GM19238 (cell line): ENCODE measurements at regions not wholly inside any gene's neighbourhood (a gene's known extent, or its start where the extent isn't known, plus 50 kb on each side); places are given as distances from the start of the nearest gene placed in this dataset.
"Not testable (repeated sequence)": the region's sequence is repeated elsewhere in the genome, so short reads cannot be mapped to it uniquely, and the experiment has no call there.

Source experiments
- DNase-seq: peaks from one replicate; pipeline ENCODE4 v3.0.0; 2011; ENCODE audit warnings: low spot score; ENCODE audit not compliant: insufficient read length

- DNase-seq: no peak
These were observed 273.6 kb upstream of the SULF2 start for GRCh38 chr20:48058611-48059559.

DNA sequence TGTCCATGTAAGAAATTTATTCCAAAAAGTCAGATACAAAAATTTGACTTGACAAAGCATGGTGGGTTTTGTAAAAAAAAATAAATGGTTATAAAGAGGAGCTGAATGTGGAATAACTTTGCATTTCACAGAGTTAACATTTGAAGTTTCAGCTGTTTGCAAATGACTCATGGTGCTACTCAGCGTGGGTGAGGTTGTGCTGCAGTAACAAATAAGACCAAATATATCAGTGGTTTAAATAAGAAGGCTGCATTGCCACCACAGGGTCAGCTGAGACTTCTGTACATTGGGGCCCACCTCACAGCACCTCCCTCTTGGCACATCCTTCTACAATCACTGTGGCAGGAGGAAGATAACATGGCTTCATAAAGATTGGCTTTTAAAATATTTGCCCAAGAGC, 272.5 kb upstream of the SULF2 start:
- DNase-seq: no peak

DNA sequence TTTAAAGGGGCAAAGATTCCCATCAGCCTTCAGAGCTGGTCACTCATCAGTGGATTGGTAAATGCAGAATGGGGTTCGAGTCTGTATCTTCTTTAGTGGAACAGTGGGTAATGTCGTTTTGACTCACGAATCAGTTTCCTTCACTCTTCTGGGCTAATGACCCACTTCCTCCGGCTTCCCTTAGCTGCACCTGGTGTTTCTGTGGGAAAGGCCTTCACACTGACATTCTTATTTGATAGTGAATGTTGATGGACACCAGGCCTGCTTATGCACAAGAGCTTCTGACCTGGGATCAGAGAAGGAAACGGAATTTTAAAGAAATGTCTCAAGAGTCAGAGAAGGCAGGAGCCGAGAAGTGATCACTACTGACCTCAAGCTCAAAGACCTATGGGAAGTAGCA, 272.0 kb upstream of the SULF2 start:
- no peak for DNase-seq

DNA sequence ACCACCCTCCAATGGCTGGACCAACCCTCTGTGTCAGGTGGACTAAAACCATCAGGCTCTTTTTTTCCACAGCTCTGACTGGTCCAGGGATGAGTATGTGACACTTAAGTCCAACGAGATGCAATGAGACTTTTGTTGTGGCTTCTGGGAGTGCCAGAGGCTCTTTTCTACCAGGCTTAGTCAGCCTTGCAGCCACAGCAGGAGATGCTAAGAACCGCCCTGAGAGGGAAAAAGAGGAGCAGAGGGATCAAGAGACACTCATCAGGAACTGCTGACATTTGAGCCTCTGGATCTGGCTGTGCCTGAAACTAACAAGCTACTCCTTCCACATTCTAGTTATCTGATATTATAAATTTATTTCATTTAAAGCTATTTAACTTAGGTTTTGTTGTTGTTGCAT, 270.9 kb upstream of the SULF2 start:
- no peak for DNase-seq

DNA sequence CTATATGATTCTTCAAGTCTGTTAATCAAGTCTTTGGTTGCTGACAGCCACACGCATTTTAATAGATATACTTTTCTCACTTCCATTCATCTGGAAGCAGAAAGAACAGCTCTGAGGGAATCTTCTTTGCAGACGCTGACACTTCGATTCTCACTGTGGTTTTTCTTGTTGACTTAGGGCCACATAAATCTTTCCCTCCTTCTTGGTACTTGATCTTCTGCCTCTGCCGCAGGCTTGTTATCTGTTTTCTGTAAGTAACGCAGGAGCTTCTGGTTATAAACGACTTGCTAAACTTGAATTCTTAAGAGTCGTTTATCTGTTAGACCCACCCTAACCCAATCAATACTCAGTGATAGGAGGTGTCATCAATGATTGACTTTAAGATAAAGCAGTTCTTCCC, 268.8 kb upstream of the SULF2 start:
- DNase-seq: no peak

- no peak for DNase-seq
These were observed 267.2 kb upstream of the SULF2 start for GRCh38 chr20:48052475-48052835.

GRCh38 chr20:48051794-48052474, 266.7 kb upstream of the SULF2 start:
- DNase-seq: no peak

GRCh38 chr20:48049641-48050040, 264.4 kb upstream of the SULF2 start:
- DNase-seq: no peak

DNA sequence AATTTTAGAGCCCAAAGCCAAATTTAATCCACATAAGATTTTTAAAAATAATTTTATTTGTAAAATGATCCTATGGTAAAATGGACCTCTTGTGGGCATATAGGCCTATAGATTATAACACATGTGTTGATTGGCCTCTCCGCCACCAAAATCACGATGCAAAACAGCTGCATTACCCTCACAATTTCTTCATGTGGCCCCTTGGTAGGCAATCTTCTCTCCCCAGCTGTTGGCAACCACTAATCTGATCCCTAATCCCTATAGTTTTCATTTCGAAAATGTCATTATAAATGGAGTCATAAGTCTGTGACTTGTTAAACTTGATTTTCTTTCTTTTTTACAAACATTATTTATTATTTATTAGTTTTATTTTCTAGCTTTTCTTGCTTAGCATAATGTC, 263.9 kb upstream of the SULF2 start:
- DNase-seq: no peak

- no peak for DNase-seq
These were observed 262.2 kb upstream of the SULF2 start for GRCh38 chr20:48047447-48047846.

DNA sequence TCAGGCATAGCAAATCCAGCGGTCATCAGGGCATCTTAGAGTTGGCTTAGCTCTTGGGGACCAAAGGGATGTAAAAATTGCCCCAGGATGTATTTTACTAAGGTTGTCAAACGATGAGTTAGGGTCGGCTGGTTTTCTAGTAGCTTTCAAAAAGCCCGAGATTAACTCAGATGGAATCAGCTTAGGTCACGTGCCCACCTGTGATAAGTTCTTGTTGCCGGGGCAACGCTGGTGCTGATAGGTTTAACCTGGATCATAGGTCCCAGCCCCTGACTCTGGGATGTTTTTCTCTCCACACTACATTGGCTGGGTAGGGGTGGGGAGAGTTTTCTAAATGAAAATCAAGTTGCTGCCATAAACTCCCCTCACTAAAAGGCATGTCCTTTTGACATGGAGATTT, 257.3 kb upstream of the SULF2 start:
- no peak for DNase-seq

GRCh38 chr20:48041078-48041780, 255.9 kb upstream of the SULF2 start:
- DNase-seq: no peak

GRCh38 chr20:48040491-48040890, 255.2 kb upstream of the SULF2 start:
- DNase-seq: no peak

DNA sequence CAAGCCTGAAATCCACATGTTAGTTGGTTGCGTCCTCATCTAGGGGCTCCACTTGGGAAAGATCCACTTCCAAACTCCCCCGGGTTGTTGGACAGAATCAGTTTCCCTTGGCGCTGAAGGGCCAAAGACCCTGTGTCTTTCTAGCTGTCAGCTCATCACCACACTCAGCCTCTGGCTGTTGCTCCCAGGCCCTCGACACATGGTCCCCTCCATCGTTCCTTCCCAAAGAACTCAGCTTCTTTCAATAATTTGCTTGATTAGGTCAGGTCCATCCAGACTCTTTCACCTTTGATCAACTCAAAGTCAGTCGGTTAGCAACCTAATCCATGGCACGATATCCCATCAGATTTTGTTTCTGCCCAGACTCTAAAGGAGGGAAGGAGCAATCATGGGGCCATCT, 254.8 kb upstream of the SULF2 start:
- DNase-seq: no peak

GRCh38 chr20:48039514-48039913, 254.2 kb upstream of the SULF2 start:
- no peak for DNase-seq

DNA sequence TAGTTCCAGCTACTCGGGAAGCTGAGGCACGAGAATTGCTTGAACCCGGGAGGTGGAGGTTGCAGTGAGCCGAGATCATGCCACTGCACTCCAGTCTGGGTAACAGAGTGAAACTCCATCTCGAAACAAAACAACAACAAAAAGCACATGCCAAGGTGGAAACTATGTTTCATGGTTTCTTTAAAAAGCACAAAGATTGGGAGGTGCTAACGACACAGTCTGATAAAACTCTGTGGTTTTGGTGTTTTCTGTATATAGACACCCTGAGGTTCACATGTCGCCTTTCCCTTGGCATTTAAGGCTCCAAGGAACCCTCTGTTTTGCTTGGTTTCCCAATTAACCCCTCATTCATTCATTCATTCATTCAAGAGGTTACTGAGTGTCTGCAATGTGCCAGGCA, 253.4 kb upstream of the SULF2 start:
- DNase-seq: no peak

DNA sequence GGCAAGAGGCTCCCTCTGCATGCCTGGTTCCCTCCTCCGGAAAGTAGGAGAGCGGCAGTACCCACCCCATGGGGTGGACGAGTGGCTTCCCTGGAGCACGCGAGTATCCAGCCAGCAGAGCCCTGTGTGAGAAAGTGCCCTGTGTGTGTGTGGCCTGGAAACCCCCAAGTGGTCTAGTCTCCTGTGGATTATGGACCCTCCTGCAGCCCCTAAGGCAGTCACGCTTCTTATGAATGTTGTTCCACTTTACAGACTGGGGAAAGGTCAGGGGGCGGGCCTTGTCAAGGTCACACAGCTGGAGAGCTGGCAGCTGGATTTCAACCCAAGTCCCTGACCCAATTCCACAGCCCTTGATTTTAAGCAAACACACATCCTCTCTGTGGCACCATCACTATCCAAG, 252.5 kb upstream of the SULF2 start:
- not testable (repeated sequence) for DNase-seq

GRCh38 chr20:48035961-48036731, 250.9 kb upstream of the SULF2 start:
- DNase-seq: no peak

GRCh38 chr20:48034751-48035150, 249.5 kb upstream of the SULF2 start:
- DNase-seq: no peak

DNA sequence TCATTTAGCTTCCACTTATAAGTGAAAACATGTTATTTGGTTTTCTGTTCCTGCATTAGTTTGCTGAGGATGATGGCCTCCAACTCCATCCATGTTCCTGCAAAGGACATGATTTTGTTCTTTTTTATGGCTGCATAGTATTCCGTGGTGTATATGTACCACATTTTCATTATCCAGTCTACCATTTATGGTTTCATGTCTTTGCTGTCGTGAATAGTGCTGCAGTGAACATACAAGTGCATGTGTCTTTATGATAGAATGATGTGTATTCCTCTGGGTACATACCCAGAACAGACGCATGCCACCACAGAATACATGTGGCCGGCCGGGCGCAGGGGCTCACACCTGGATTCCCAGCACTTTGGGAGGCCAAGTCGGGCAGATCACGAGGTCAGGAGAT, 247.7 kb upstream of the SULF2 start:
- DNase-seq: not testable (repeated sequence)

DNA sequence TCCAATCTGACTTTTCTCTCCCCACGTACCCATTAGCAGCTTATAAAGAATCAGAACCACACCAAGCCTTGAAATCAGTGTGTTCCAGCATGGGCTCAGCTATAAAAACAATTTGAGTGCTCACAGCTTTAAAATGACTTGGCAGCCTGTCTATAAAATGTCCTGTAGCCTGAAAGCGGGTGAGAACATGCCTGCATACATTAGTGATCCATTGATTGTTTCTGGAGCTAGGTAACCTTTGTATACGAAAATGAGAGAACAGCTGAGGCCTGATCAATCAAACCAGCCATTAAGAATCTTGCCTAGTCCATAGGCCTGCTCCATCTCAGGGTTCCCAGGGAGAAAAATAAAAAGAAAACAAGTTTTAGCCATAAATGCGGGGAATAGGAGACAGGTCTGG, 245.8 kb upstream of the SULF2 start:
- no peak for DNase-seq
